HUES6 (cell line): ENCODE measurements at regions not wholly inside any gene's neighbourhood (a gene's known extent, or its start where the extent isn't known, plus 50 kb on each side); places are given as distances from the start of the nearest gene placed in this dataset.

Source experiments
- H3K27ac ChIP-seq: 2 replicates; pipeline ENCODE4 v1.7.0; 2013; ENCODE audit warnings: low read depth, mild to moderate bottlenecking, low read length, inconsistent platforms
- H3K27me3 ChIP-seq: 2 replicates; pipeline ENCODE4 v1.6.1; 2013; ENCODE audit warnings: low read length; ENCODE audit not compliant: control insufficient read depth, insufficient read depth
- H3K36me3 ChIP-seq: 2 replicates; pipeline ENCODE4 v1.6.1; 2013; ENCODE audit warnings: low read length; ENCODE audit not compliant: control insufficient read depth, insufficient read depth
- H3K4me1 ChIP-seq: 2 replicates; pipeline ENCODE4 v1.6.1; 2013; ENCODE audit warnings: low read length; ENCODE audit not compliant: control insufficient read depth, insufficient read depth
- H3K4me3 ChIP-seq: 2 replicates; pipeline ENCODE4 v1.5.1; 2013; ENCODE audit warnings: low read depth, low read length
- H3K9ac ChIP-seq: one replicate; pipeline ENCODE4 v1.6.1; 2013; ENCODE audit warnings: mild to moderate bottlenecking, low read length
- H3K9me3 ChIP-seq: 2 replicates; pipeline ENCODE4 v1.6.1; 2013; ENCODE audit warnings: low read depth, low read length; ENCODE audit not compliant: control insufficient read depth, insufficient read depth

- H3K9ac ChIP-seq, result no peak overlapping the region
These were observed 175.2 kb upstream of the CCDC150 start for GRCh38 chr2:196464311-196464710.

GRCh38 chr2:196466581-196466980 is 172.9 kb upstream of the CCDC150 start:
- Histone ChIP-seq H3K27me3 (no peaks in the 10 kb centered on the region), H3K9me3 (no peaks in the 10 kb centered on the region), H3K36me3 (no peaks in the 10 kb centered on the region), H3K4me1 (peaks cover 10% of the 10 kb centered on the region; the same call in 1 of the 2 replicates), H3K4me3 (no peak overlapping the region), H3K9ac (no peak overlapping the region), H3K27ac (no peak overlapping the region)

More at GRCh38 chr2:196464311-196464710, 175.2 kb upstream of the CCDC150 start:
- peaks cover 10% of the 10 kb centered on the region; the same call in 1 of the 2 replicates for H3K4me1 ChIP-seq
- no peak overlapping the region for H3K27ac ChIP-seq
- no peak overlapping the region for H3K4me3 ChIP-seq
- H3K36me3 ChIP-seq, result no peaks in the 10 kb centered on the region
- H3K27me3 ChIP-seq, result no peaks in the 10 kb centered on the region
- H3K9me3 ChIP-seq, result no peaks in the 10 kb centered on the region

DNA sequence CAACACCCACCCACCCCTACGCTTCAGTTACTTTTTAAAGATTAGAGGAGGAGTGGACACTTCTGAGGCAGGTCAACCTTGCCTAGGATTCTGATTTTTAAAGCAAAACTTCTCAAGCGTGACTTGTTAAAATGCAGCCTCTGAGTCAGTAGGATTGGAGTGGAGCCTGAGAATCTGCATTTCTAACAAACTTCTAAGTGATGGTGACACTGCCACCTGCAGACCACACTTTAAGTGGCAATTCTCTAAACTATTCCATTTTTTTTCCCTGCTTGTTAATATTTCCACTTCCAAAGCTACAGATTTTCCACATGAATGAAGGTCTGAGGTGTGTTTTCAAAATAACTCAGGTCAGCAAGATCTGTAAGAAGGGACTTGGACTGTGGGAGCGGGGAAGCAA is 171.1 kb upstream of the CCDC150 start:
- Histone ChIP-seq H3K36me3 (no peaks in the 10 kb centered on the region), H3K4me3 (no peak overlapping the region), H3K27ac (no peak overlapping the region), H3K4me1 (peaks cover 10% of the 10 kb centered on the region; the same call in 1 of the 2 replicates), H3K9ac (no peak overlapping the region), H3K9me3 (no peaks in the 10 kb centered on the region), H3K27me3 (no peaks in the 10 kb centered on the region)

DNA sequence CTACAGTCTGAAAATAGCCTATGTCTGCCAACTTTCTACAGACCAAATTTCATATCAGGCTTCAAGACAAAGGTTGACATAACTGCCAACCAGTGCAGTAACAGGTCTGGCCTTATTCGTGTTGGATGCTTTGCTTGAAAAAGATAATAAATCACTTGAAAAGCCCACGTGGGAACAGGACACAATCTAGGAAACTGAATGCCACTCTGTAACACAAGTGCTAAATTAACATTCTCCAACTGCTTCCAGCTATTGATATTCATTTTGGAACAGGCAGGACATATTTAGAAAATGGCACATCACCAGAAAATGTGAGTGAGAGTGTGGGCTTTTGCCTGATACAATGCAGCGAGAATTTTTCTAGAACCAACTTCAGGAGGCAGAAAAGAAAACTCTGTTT is 165.9 kb upstream of the CCDC150 start:
- Histone ChIP-seq H3K4me1 (no peaks in the 10 kb centered on the region), H3K4me3 (no peak overlapping the region), H3K9ac (no peak overlapping the region), H3K27me3 (no peaks in the 10 kb centered on the region), H3K36me3 (no peaks in the 10 kb centered on the region), H3K9me3 (no peaks in the 10 kb centered on the region), H3K27ac (no peak overlapping the region)

DNA sequence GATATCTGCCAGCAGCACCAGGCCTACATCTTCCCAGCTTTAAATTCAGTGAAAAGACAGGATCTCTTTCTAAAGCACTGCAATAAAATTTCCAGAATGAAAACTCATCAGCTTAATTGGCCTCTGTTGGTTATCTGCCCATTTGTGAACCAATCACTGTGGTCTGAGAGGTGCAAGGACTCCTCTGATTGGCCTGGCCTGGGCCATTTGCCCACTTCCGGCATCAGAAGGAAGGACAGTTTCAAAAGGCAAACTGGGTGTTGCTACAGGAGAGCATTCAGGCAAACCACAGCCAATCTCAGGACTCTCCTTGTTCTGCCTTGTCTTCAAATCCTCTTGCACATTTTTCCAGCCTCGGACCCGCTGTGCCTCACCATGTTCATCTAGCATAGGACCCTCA is 163.9 kb upstream of the CCDC150 start:
- H3K27me3 ChIP-seq, result no peaks in the 10 kb centered on the region
- no peaks in the 10 kb centered on the region for H3K4me1 ChIP-seq
- H3K4me3 ChIP-seq, result no peak overlapping the region
- no peak overlapping the region for H3K9ac ChIP-seq
- H3K36me3 ChIP-seq, result no peaks in the 10 kb centered on the region
- H3K27ac ChIP-seq, result no peak overlapping the region
- no peaks in the 10 kb centered on the region for H3K9me3 ChIP-seq

DNA sequence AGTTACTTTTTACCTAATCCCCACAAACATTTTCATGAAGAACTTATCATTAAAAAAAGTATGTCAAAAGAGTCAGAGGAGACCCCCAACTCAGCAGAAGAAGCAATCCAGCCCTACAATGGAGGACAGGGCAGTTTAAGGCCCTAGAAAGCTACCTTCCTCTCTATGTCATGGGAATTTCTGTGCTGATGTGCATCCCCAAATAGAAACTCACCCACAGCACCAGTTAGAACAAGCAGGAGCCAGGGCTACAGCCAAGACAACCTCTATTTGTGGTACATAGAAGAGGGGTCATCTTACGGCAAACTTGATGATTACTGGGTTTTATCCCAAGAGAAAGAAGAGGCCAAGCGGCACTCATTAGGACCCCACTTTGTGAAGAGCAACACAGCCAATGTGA is 160.9 kb upstream of the CCDC150 start:
- Histone ChIP-seq H3K4me1 (no peaks in the 10 kb centered on the region), H3K27me3 (no peaks in the 10 kb centered on the region), H3K9me3 (no peaks in the 10 kb centered on the region), H3K9ac (no peak overlapping the region), H3K4me3 (no peak overlapping the region), H3K36me3 (no peaks in the 10 kb centered on the region), H3K27ac (no peak overlapping the region)

DNA sequence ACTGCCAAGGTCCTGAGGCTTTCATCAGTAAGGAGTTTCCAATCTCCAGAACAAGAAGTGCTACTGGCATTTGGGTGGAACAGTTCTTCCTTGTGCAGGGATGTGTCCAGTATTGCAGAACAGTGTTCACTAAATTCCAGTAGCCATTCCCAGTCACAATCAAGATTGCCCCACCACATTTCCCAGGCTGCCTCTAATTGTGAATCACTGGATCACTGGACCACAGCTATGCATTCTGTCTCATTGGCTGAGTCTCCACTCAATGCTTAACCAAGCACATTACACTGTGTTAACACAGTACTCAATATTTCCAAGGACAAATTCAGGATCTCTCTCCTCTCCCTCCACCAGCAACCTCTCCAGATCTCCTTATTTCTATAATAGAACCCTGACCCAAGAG is 160.2 kb upstream of the CCDC150 start:
- Histone ChIP-seq H3K9me3 (no peaks in the 10 kb centered on the region), H3K4me3 (no peak overlapping the region), H3K9ac (no peak overlapping the region), H3K27me3 (no peaks in the 10 kb centered on the region), H3K27ac (no peak overlapping the region), H3K36me3 (no peaks in the 10 kb centered on the region), H3K4me1 (no peaks in the 10 kb centered on the region)

GRCh38 chr2:196480653-196481323 is 158.7 kb upstream of the CCDC150 start:
- H3K27ac ChIP-seq, result no peak overlapping the region
- no peaks in the 10 kb centered on the region for H3K36me3 ChIP-seq
- no peaks in the 10 kb centered on the region for H3K27me3 ChIP-seq
- H3K9me3 ChIP-seq, result no peaks in the 10 kb centered on the region
- H3K4me3 ChIP-seq, result no peak overlapping the region
- no peaks in the 10 kb centered on the region for H3K4me1 ChIP-seq
- H3K9ac ChIP-seq, result no peak overlapping the region

DNA sequence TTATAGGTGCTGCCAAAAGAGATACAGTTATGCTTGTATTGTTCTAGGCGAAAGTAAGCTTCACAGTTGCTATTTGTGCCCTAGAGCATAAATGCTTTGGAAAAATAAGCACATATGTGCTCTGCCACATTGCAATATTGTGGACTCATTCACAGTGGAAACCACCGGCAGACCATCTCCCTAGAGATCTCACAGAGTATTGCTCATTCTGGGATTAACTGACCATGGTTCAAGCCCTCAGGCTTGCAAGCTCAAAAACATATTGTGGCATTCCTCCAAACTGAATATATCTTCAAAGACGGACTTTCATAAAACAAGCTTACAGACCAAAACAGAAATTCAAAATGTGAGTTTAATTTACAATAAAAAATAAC is 158.2 kb upstream of the CCDC150 start:
- Histone ChIP-seq H3K27ac (no peak overlapping the region), H3K4me3 (no peak overlapping the region), H3K36me3 (no peaks in the 10 kb centered on the region), H3K9ac (no peak overlapping the region), H3K9me3 (no peaks in the 10 kb centered on the region), H3K27me3 (no peaks in the 10 kb centered on the region), H3K4me1 (no peaks in the 10 kb centered on the region)

DNA sequence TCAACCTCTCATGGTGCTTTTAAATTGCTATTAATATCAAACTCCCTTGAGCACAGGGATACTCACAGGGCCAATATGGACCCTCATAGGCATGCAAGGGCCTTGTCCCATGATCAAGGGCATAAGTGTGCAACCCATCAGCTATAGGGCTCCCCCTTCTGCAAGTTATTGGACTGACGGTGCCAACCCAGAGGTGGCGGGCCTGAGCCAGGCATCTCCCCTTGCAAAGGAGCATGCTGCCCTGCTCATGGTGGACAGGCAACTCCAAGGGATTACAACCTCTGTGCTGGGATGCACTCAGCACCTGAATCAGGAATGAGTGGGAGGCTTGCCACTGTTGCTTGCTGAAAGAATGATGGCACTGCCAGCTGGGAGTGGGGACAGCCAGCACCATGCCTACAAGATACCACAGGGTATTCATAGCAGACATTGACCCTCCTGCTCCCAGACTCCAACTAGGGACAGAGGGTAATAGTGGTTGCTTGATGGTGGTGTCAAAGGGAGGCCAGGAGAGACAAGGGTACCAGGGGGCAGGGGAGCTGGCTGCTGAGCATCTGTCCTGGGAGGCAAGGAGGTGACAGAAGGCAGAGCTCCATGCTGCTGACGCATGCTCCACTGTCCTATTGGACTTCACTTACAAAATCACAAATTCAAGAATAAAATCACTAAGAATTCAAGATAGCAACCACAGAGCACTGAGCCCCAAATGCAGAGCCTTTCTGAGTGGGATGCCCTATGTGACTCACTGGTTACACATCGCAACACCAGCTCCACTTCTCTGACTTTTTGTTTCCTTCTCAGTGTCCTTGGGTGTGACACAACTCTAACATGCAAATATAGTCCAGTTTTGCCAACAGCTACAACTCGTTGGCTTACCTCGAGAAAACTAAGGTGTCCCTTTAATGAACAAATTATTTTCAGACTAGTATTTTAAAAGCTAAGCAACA is 157.1 kb upstream of the CCDC150 start:
- Histone ChIP-seq H3K4me1 (no peaks in the 10 kb centered on the region), H3K9ac (no peak overlapping the region), H3K36me3 (no peaks in the 10 kb centered on the region), H3K27ac (no peak overlapping the region), H3K27me3 (no peaks in the 10 kb centered on the region), H3K4me3 (no peak overlapping the region), H3K9me3 (no peaks in the 10 kb centered on the region)

DNA sequence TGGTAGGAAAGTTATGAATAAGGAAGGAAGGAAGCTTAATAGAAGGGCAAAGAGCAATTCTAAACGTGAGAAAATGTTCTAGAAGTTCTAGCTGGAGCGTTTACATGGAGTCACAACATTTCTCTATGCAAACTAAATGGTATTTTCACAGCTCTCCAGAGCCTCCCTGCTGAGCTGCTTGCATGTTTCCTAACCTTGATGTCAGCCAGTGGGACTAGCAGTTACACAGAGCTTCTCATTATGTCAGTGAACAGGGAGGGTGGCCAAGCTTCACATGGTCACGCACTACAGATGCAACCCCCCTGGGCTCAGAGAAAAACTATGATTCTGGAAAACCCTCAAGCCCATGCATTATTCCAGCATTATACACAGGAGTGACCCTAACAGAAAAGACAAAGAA is 153.4 kb upstream of the CCDC150 start:
- Histone ChIP-seq H3K9ac (no peak overlapping the region), H3K4me1 (no peaks in the 10 kb centered on the region), H3K36me3 (no peaks in the 10 kb centered on the region), H3K9me3 (no peaks in the 10 kb centered on the region), H3K27ac (no peak overlapping the region), H3K27me3 (no peaks in the 10 kb centered on the region), H3K4me3 (no peak overlapping the region)
